Sigmoid colon (tissue), 6 donors: ENCODE measurements at regions not wholly inside any gene's neighbourhood (a gene's known extent, or its start where the extent isn't known, plus 50 kb on each side); places are given as distances from the start of the nearest gene placed in this dataset.

Experiments
- DNase-seq: peaks from one replicate; pipeline ENCODE4 v3.0.0-alpha.2; 2019
- H3K27ac ChIP-seq, 4 donors: fragments of 200-600 bp; sonication (generic); one replicate each; pipeline ENCODE4 v1.5.1; 2016 to 2019; ENCODE audit warnings: mild to moderate bottlenecking in 1 of 4
- H3K27me3 ChIP-seq, 3 donors: fragments of 200-600 bp; sonication (generic); one replicate each; pipeline ENCODE4 v1.5.1; 2019; ENCODE audit warnings: mild to moderate bottlenecking in 1 of 3
- H3K36me3 ChIP-seq, 4 donors: fragments of 200-600 bp; sonication (generic); one replicate each; pipeline ENCODE4 v1.5.1; 2016 to 2019
- H3K4me1 ChIP-seq, 4 donors: fragments of 200-600 bp; sonication (generic); one replicate each; pipeline ENCODE4 v1.5.1; 2017 to 2019
- H3K4me3 ChIP-seq, 4 donors: fragments of 200-600 bp; sonication (generic); one replicate each; pipeline ENCODE4 v1.5.1; 2017 to 2019; ENCODE audit warnings: mild to moderate bottlenecking in 2 of 4, moderate library complexity in 1 of 4
- H3K9me3 ChIP-seq, 4 donors: fragments of 200-600 bp in 3 of 4; sonication (generic) in 3 of 4; one replicate each; pipeline versions ENCODE4 v1.5.1 to v1.6.1; 2013 to 2019
- CTCF ChIP-seq, 4 experiments: fragments of 450-650 bp in 3 of 4; fragments of 200-600 bp in 1 of 4; IDR thresholded peaks; one replicate each; pipeline ENCODE4 v1.5.1; 2016 to 2019; ENCODE audit warnings: antibody characterized with exemption in 4 of 4, mild to moderate bottlenecking in 3 of 4, moderate library complexity in 2 of 4
- EP300 ChIP-seq, 4 donors: sonication (generic); formaldehyde crosslinking; IDR thresholded peaks; one replicate each; pipeline ENCODE4 v1.6.1; 2017; ENCODE audit warnings: antibody characterized with exemption in 4 of 4
- POLR2A ChIP-seq, 2 donors: fragments of 450-650 bp; IDR thresholded peaks; one replicate each; pipeline ENCODE4 v1.6.1; 2016; ENCODE audit warnings: antibody characterized with exemption in 2 of 2, mild to moderate bottlenecking in 2 of 2, moderate library complexity in 2 of 2
- POLR2AphosphoS5 ChIP-seq, 4 donors: sonication (generic); formaldehyde crosslinking; IDR thresholded peaks; one replicate each; pipeline ENCODE4 v1.6.1; 2017; ENCODE audit warnings: antibody characterized with exemption in 4 of 4
- WGBS, 2 donors: extraction: QIAGEN DNeasy Blood & Tissue Kit; methylation state at CpG; one replicate each; pipeline ENCODE4 v1.1.7; 2013; 5-methylcytosine and 5-hydroxymethylcytosine counted together
- intact Hi-C: fragments of 100-400 bp; cut with DNase I; formaldehyde crosslinking; loops from one replicate; pipeline ENCODE4 v1.15.1; 2023
- donor health status: healthy with polysubstance abuse.
- donor health status: healthy.

- Histone ChIP-seq H3K36me3 (no peaks in the 10 kb centered on the region), H3K4me1 (no peaks in the 10 kb centered on the region), H3K27ac (no peak overlapping the region), H3K4me3 (no peak overlapping the region), H3K27me3 (no peaks in the 10 kb centered on the region), H3K9me3 (no peaks in the 10 kb centered on the region)
- no peak for TF ChIP-seq EP300 (IDR thresholded peaks at IDR 0.05)
- no peak for TF ChIP-seq CTCF (IDR thresholded peaks at IDR 0.05)
- TF ChIP-seq POLR2AphosphoS5 (IDR thresholded peaks at IDR 0.05), result no peak
- no peak for TF ChIP-seq POLR2A (IDR thresholded peaks at IDR 0.05)
- intact Hi-C loops, result no loop called here
- 77 to 79% methylated on average over 3 of the region's 3 CpGs for WGBS, 2 donors
- DNase-seq, result no peak
These were observed 186.1 kb downstream of the AASDHPPT start for GRCh38 chr11:106263527-106263926.

- DNase-seq, result no peak
- intact Hi-C loops, result no loop called here
- H3K4me1 ChIP-seq, result peaks cover 0 to 12% (median 9%) of the 10 kb centered on the region in 4 donors
- no peaks in the 10 kb centered on the region for H3K9me3 ChIP-seq
- no peak for TF ChIP-seq CTCF (IDR thresholded peaks at IDR 0.05)
- TF ChIP-seq POLR2A (IDR thresholded peaks at IDR 0.05), result no peak
- no peak overlapping the region for H3K4me3 ChIP-seq
- no peaks in the 10 kb centered on the region for H3K27me3 ChIP-seq
- H3K27ac ChIP-seq, result no peak overlapping the region
- no peaks in the 10 kb centered on the region for H3K36me3 ChIP-seq
These were observed 193.6 kb downstream of the AASDHPPT start for GRCh38 chr11:106271086-106271485.

- 86 to 92% methylated on average over 2 of the region's 2 CpGs for WGBS, 2 donors
- no peaks in the 10 kb centered on the region for H3K36me3 ChIP-seq
- no peaks in the 10 kb centered on the region for H3K9me3 ChIP-seq
- TF ChIP-seq POLR2AphosphoS5 (IDR thresholded peaks at IDR 0.05) (no peak), POLR2A (IDR thresholded peaks at IDR 0.05) (no peak), CTCF (IDR thresholded peaks at IDR 0.05) (no peak), EP300 (IDR thresholded peaks at IDR 0.05) (no peak)
- H3K4me3 ChIP-seq, result no peak overlapping the region
- H3K27me3 ChIP-seq, result no peaks in the 10 kb centered on the region
- no peak overlapping the region for H3K27ac ChIP-seq
- peaks cover 0 to 12% (median 9%) of the 10 kb centered on the region in 4 donors for H3K4me1 ChIP-seq
- DNase-seq, result no peak
- intact Hi-C loops, result no loop called here
These were observed 194.2 kb downstream of the AASDHPPT start for GRCh38 chr11:106271686-106272085.

- Histone ChIP-seq H3K27me3 (no peaks in the 10 kb centered on the region), H3K4me3 (no peak overlapping the region), H3K9me3 (no peaks in the 10 kb centered on the region), H3K36me3 (no peaks in the 10 kb centered on the region), H3K27ac (no peak overlapping the region), H3K4me1 (peaks cover 0 to 12% (median 9%) of the 10 kb centered on the region in 4 donors)
- no peak for DNase-seq
- 84 to 92% methylated on average over 1 of the region's 1 CpG for WGBS, 2 donors
- intact Hi-C loops, result no loop called here
- TF ChIP-seq CTCF (IDR thresholded peaks at IDR 0.05) (no peak), POLR2A (IDR thresholded peaks at IDR 0.05) (no peak), POLR2AphosphoS5 (IDR thresholded peaks at IDR 0.05) (no peak), EP300 (IDR thresholded peaks at IDR 0.05) (no peak)
These were observed 197.7 kb downstream of the AASDHPPT start for GRCh38 chr11:106275151-106275550.

GRCh38 chr11:106276126-106276525 is 198.7 kb downstream of the AASDHPPT start:
- Histone ChIP-seq H3K4me1 (peaks cover 0 to 7% (median 3%) of the 10 kb centered on the region in 4 donors), H3K36me3 (no peaks in the 10 kb centered on the region), H3K4me3 (no peak overlapping the region), H3K27me3 (no peaks in the 10 kb centered on the region), H3K27ac (no peak overlapping the region), H3K9me3 (no peaks in the 10 kb centered on the region)
- no peak for DNase-seq
- intact Hi-C loops, result no loop called here
- no peak for TF ChIP-seq CTCF (IDR thresholded peaks at IDR 0.05)
- no peak for TF ChIP-seq POLR2AphosphoS5 (IDR thresholded peaks at IDR 0.05)
- no peak for TF ChIP-seq EP300 (IDR thresholded peaks at IDR 0.05)
- no peak for TF ChIP-seq POLR2A (IDR thresholded peaks at IDR 0.05)
